ENCODE measurements at regions not wholly inside any gene's neighbourhood (a gene's known extent, or its start where the extent isn't known, plus 50 kb on each side); places are given as distances from the start of the nearest gene placed in this dataset.

DNA sequence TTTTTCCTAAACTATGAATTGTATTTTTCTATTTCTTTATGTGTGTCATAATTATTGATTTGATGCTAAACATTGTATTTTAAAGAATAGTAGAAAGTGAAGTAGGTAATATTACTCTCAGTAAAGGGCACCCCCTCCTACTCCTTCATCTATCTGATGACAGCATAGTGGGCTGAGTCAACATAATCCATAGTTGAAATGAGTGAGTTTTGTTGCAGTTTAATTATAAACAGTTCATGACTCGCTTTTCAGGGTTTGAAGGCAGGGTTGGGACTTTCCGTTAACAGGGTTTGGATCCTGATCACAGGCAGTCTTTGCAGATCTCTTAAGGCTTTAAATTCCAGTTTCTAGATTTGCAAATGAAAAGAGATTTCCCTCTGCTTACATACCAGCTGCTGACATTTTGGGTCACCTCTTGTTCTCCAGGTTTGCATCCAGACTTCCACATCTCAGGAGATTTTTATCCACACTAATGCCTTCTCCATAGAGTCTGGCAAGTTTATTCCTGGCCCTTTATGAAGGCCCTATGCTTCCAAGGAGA is 54.0 kb upstream of the TACR3 start:
- Histone ChIP-seq H3K36me3 (ENCODE audit: insufficient read depth, low read length) (no peaks in the 10 kb centered on the region), H3K27ac (ENCODE audit: low read depth, low read length) (no peak overlapping the region), H3K4me3 (ENCODE audit: low read length) (no peak overlapping the region), H3K9me3 (ENCODE audit: low read length) (no peaks in the 10 kb centered on the region), H3K4me1 (ENCODE audit: insufficient read depth, low read length) (no peaks in the 10 kb centered on the region), H3K27me3 (ENCODE audit: insufficient read depth, low read length, poor library complexity, severe bottlenecking) (no peaks in the 10 kb centered on the region)
- DNase-seq, result no peak
- Mint-ChIP-seq H3K9me3 (peaks cover 0 to 9% (median 2%) of the 10 kb centered on the region in 5 donors), H3K27me3 (peaks cover 0 to 2% of the 10 kb centered on the region in 2 donors), H3K27ac (no peak overlapping the region), H3K36me3 (no peaks in the 10 kb centered on the region), H3K4me1 (no peaks in the 10 kb centered on the region), H3K4me3 (no peak overlapping the region)
- ChIA-PET POLR2A (no interaction called here), CTCF (no interaction called here)

Measured in CD8-positive, alpha-beta memory T cell (primary cell).